H9 (cell line): ENCODE measurements at regions not wholly inside any gene's neighbourhood (a gene's known extent, or its start where the extent isn't known, plus 50 kb on each side); places are given as distances from the start of the nearest gene placed in this dataset.
A peak's percentile ranks its signal among the peaks of the same experiment; 100 is the strongest.

Source experiments
- DNase-seq: peaks from one replicate; pipeline ENCODE4 v3.0.0-alpha.2; 2017
- H2AFZ ChIP-seq: one replicate; pipeline ENCODE4 v1.6.1; 2013; ENCODE audit warnings: mild to moderate bottlenecking, low read length, control low read depth, moderate library complexity
- H2AK5ac ChIP-seq: 2 replicates; pipeline ENCODE4 v1.6.1; 2013; ENCODE audit warnings: low read length, control low read depth, mixed read lengths; ENCODE audit not compliant: insufficient read length
- H2BK120ac ChIP-seq: one replicate; pipeline ENCODE4 v1.6.1; 2013; ENCODE audit warnings: low read depth, mild to moderate bottlenecking, low read length, control low read depth, inconsistent platforms; ENCODE audit not compliant: poor library complexity, severe bottlenecking
- H2BK12ac ChIP-seq: 2 replicates; pipeline ENCODE4 v1.6.1; 2013; ENCODE audit warnings: low read length, control low read depth, mixed read lengths, low read depth; ENCODE audit not compliant: insufficient read length
- H2BK15ac ChIP-seq: 2 replicates; pipeline ENCODE4 v1.6.1; 2013; ENCODE audit warnings: low read depth, low read length, control low read depth
- H2BK20ac ChIP-seq: one replicate; pipeline ENCODE4 v1.6.1; 2013; ENCODE audit warnings: low read depth, mild to moderate bottlenecking, low read length, control low read depth, inconsistent platforms; ENCODE audit not compliant: poor library complexity, severe bottlenecking
- H2BK5ac ChIP-seq: 2 replicates; pipeline ENCODE4 v1.6.1; 2013; ENCODE audit warnings: low read length, control low read depth, mixed read lengths; ENCODE audit not compliant: insufficient read length
- H3K14ac ChIP-seq: 2 replicates; pipeline ENCODE4 v1.6.1; 2013; ENCODE audit warnings: low read length, control low read depth; ENCODE audit not compliant: insufficient read depth
- H3K18ac ChIP-seq: 2 replicates; pipeline ENCODE4 v1.6.1; 2013; ENCODE audit warnings: low read depth, mild to moderate bottlenecking, mixed read lengths, low read length, control low read depth; ENCODE audit not compliant: insufficient read length
- H3K23ac ChIP-seq: 2 replicates; pipeline ENCODE4 v1.6.1; 2013; ENCODE audit warnings: low read length, control low read depth, mixed read lengths, low read depth; ENCODE audit not compliant: insufficient read length
- H3K23me2 ChIP-seq: 2 replicates; pipeline ENCODE4 v1.6.1; 2013; ENCODE audit warnings: low read depth, mild to moderate bottlenecking, mixed read lengths, low read length, control low read depth; ENCODE audit not compliant: insufficient read length, poor library complexity, severe bottlenecking
- H3K27ac ChIP-seq: 2 replicates; pipeline ENCODE4 v1.5.1; 2013; ENCODE audit warnings: low read length, control low read depth, mixed read lengths, low read depth; ENCODE audit not compliant: insufficient read length
- H3K27me3 ChIP-seq: 2 replicates; pipeline ENCODE4 v1.6.1; 2013; ENCODE audit warnings: low read length, control low read depth, inconsistent platforms; ENCODE audit not compliant: insufficient read depth
- H3K4ac ChIP-seq: 2 replicates; pipeline ENCODE4 v1.6.1; 2013; ENCODE audit warnings: low read depth, mild to moderate bottlenecking, control low read depth, inconsistent platforms, low read length, moderate library complexity
- H3K4me1 ChIP-seq: 2 replicates; pipeline ENCODE4 v1.6.1; 2013; ENCODE audit warnings: low read length, control low read depth, inconsistent platforms; ENCODE audit not compliant: insufficient read depth
- H3K4me2 ChIP-seq: 2 replicates; pipeline ENCODE4 v1.6.1; 2013; ENCODE audit warnings: low read length, control low read depth, mixed read lengths; ENCODE audit not compliant: insufficient read length, insufficient read depth
- H3K56ac ChIP-seq: 2 replicates; pipeline ENCODE4 v1.6.1; 2013; ENCODE audit warnings: low read depth, mild to moderate bottlenecking, mixed read lengths, low read length, control low read depth; ENCODE audit not compliant: insufficient read length
- H3K79me1 ChIP-seq: 2 replicates; pipeline ENCODE4 v1.6.1; 2013; ENCODE audit warnings: low read depth, mild to moderate bottlenecking, moderate library complexity, low read length, control low read depth, inconsistent platforms; ENCODE audit not compliant: insufficient read depth, poor library complexity, severe bottlenecking
- H3K79me2 ChIP-seq: 2 replicates; pipeline ENCODE4 v1.6.1; 2013; ENCODE audit warnings: low read length, control low read depth, inconsistent platforms; ENCODE audit not compliant: insufficient read depth
- H3K9ac ChIP-seq: 2 replicates; pipeline ENCODE4 v1.6.1; 2013; ENCODE audit warnings: low read length, control low read depth, mixed read lengths; ENCODE audit not compliant: insufficient read length; ENCODE audit errors: extremely low read depth
- H3K9me3 ChIP-seq: one replicate; pipeline ENCODE4 v1.6.1; 2013; ENCODE audit warnings: low read depth, low read length, inconsistent platforms; ENCODE audit not compliant: control insufficient read depth
- H3T11ph ChIP-seq: one replicate; pipeline ENCODE4 v1.6.1; 2013; ENCODE audit warnings: mild to moderate bottlenecking, low read length, control low read depth, inconsistent platforms
- H4K20me1 ChIP-seq: one replicate; pipeline ENCODE4 v1.6.1; 2013; ENCODE audit not compliant: control insufficient read depth, insufficient read length, insufficient read depth
- H4K5ac ChIP-seq: 2 replicates; pipeline ENCODE4 v1.6.1; 2013; ENCODE audit warnings: low read depth, mild to moderate bottlenecking, mixed read lengths, low read length, control low read depth; ENCODE audit not compliant: insufficient read length
- H4K8ac ChIP-seq: replicated peaks from 2 replicates; pipeline ENCODE4 v1.6.1; 2013; ENCODE audit warnings: low read length, control low read depth, mixed read lengths, low read depth; ENCODE audit not compliant: insufficient read length
- H4K91ac ChIP-seq: 2 replicates; pipeline ENCODE4 v1.6.1; 2013; ENCODE audit warnings: low read depth, mild to moderate bottlenecking, moderate library complexity, mixed read lengths, low read length, control low read depth; ENCODE audit not compliant: insufficient read length
- H3K27ac Mint-ChIP-seq, 3 experiments: 2 replicates in 2 of 3; 3 replicates in 1 of 3; pipeline ENCODE4 v1.8.0; 2020 to 2021; ENCODE audit warnings: mixed read lengths in 3 of 3, mild to moderate bottlenecking in 1 of 3, moderate library complexity in 1 of 3
- H3K27me3 Mint-ChIP-seq: 2 replicates; pipeline ENCODE4 v1.8.0; 2021; ENCODE audit warnings: low read depth, mild to moderate bottlenecking, moderate library complexity, mixed read lengths
- H3K36me3 Mint-ChIP-seq, 3 experiments: 2 replicates in 2 of 3; 3 replicates in 1 of 3; pipeline ENCODE4 v1.8.0; 2020 to 2021; ENCODE audit warnings: low read depth in 3 of 3, mixed read lengths in 3 of 3; ENCODE audit not compliant: insufficient read depth in 1 of 3
- H3K4me1 Mint-ChIP-seq, 2 experiments: 2 replicates each; pipeline ENCODE4 v1.8.0; 2020; ENCODE audit warnings: mixed read lengths in 2 of 2
- H3K4me3 Mint-ChIP-seq, 2 experiments: 2 replicates in 1 of 2; 3 replicates in 1 of 2; pipeline ENCODE4 v1.8.0; 2020 to 2021; ENCODE audit warnings: mild to moderate bottlenecking in 2 of 2, mixed read lengths in 2 of 2, moderate library complexity in 1 of 2
- H3K9me3 Mint-ChIP-seq, 2 experiments: 2 replicates in 1 of 2; 3 replicates in 1 of 2; pipeline ENCODE4 v1.8.0; 2020; ENCODE audit warnings: mild to moderate bottlenecking in 2 of 2, mixed read lengths in 2 of 2, moderate library complexity in 1 of 2
- CTCF ChIP-seq: fragments of 200-600 bp; sonication (generic); conservative IDR thresholded peaks from 3 replicates; pipeline ENCODE4 v1.8.0; 2021; ENCODE audit warnings: antibody characterized with exemption, mild to moderate bottlenecking
- WGBS: extraction: QIAGEN DNeasy Blood & Tissue Kit; methylation state at CpG from one replicate; pipeline ENCODE4 v1.1.7; 2013; ENCODE audit warnings: missing lambda C conversion rate, low lambda C conversion rate, mixed read lengths; ENCODE audit not compliant: insufficient read length; ENCODE audit errors: extremely low coverage; 5-methylcytosine and 5-hydroxymethylcytosine counted together

DNA sequence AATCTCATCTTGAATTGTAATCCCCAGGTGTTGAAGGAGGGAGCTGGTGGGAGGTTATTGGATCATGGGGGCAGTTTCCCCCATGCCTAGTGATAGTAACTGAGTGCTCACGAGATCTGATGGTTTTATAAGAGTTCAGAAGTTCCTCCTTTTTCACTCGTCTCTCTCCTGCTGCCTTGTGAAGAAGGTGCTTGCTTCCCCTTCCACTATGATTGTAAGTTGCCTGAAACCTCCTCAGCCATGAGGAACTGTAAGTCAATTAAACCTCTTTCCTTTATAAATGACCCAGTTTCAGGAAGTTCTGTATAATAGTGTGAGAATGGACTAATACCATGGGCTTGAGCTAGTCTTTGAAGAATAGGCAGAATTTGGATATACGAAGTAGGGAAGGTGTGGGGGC is 113.9 kb downstream of the RIN2 start:
- no peak overlapping the region for H3K9ac ChIP-seq
- H4K8ac ChIP-seq = no peak overlapping the region
- DNase-seq = no peak
- H3K23me2 ChIP-seq = no peaks in the 10 kb centered on the region
- H3K14ac ChIP-seq = no peak overlapping the region
- H3K27me3 ChIP-seq = no peaks in the 10 kb centered on the region
- H2AFZ ChIP-seq = no peak overlapping the region
- no peak overlapping the region for H3T11ph ChIP-seq
- H3K9me3 ChIP-seq = no peaks in the 10 kb centered on the region
- no peak overlapping the region for H4K91ac ChIP-seq
- H3K9me3 Mint-ChIP-seq = peaks cover 11 to 15% of the 10 kb centered on the region in 2 experiments; a peak in 4 of 5 replicates
- H2AK5ac ChIP-seq = no peak overlapping the region
- WGBS = no CpG with 5 or more reads among the region's 3 CpGs
- H4K5ac ChIP-seq = no peak overlapping the region
- no peaks in the 10 kb centered on the region for H3K79me1 ChIP-seq
- H3K4me1 Mint-ChIP-seq = peaks cover 3 to 4% of the 10 kb centered on the region in 2 experiments; a peak in 3 of 4 replicates
- no peak overlapping the region for H3K4ac ChIP-seq
- no peaks in the 10 kb centered on the region for H3K79me2 ChIP-seq
- H3K4me3 Mint-ChIP-seq = no peak overlapping the region
- H2BK15ac ChIP-seq = no peak overlapping the region
- H3K27me3 Mint-ChIP-seq = peaks cover 2% of the 10 kb centered on the region; the same call in 1 of the 2 replicates
- H3K56ac ChIP-seq = no peak overlapping the region
- H3K36me3 Mint-ChIP-seq = peaks cover 0 to 10% (median 8%) of the 10 kb centered on the region in 3 experiments; a peak in 6 of 7 replicates
- no peak overlapping the region for H3K23ac ChIP-seq
- TF ChIP-seq CTCF = no peak
- no peak overlapping the region for H3K18ac ChIP-seq
- no peak overlapping the region for H2BK12ac ChIP-seq
- H2BK5ac ChIP-seq = no peak overlapping the region
- no peak overlapping the region for H3K27ac ChIP-seq
- H2BK120ac ChIP-seq = no peak overlapping the region
- H2BK20ac ChIP-seq = no peak overlapping the region
- no peak overlapping the region for H3K4me2 ChIP-seq
- no peaks in the 10 kb centered on the region for H3K4me1 ChIP-seq
- no peaks in the 10 kb centered on the region for H4K20me1 ChIP-seq
- H3K27ac Mint-ChIP-seq = peak overlapping the region in 1 of 3 experiments; percentile 32; a peak in 1 of 7 replicates
